ENCODE measurements at regions not wholly inside any gene's neighbourhood (a gene's known extent, or its start where the extent isn't known, plus 50 kb on each side); places are given as distances from the start of the nearest gene placed in this dataset.

DNA sequence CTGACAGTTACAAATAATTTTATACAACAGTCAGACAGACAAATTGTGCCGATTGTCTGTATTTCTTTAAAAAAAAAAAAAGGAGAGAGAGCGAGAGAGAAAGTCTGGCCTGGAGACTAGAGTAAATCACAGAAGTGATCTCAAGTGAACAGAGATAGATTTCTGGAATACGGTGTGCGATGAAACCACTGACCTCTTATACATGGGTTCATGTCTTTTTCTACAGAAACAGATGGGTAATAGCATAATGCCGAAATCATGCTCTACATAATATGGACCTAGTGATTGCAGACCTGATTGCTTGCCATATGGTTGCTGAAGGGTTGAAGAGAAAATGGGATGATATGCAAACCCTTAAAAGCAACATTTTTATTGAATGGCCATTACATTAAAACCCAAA is 403.3 kb upstream of the FANCL start:
- TF ChIP-seq, protein P1, sequence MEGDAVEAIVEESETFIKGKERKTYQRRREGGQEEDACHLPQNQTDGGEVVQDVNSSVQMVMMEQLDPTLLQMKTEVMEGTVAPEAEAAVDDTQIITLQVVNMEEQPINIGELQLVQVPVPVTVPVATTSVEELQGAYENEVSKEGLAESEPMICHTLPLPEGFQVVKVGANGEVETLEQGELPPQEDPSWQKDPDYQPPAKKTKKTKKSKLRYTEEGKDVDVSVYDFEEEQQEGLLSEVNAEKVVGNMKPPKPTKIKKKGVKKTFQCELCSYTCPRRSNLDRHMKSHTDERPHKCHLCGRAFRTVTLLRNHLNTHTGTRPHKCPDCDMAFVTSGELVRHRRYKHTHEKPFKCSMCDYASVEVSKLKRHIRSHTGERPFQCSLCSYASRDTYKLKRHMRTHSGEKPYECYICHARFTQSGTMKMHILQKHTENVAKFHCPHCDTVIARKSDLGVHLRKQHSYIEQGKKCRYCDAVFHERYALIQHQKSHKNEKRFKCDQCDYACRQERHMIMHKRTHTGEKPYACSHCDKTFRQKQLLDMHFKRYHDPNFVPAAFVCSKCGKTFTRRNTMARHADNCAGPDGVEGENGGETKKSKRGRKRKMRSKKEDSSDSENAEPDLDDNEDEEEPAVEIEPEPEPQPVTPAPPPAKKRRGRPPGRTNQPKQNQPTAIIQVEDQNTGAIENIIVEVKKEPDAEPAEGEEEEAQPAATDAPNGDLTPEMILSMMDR (IDR thresholded peaks at IDR 0.05): no peak
- no peak for TF ChIP-seq POLR2A (IDR thresholded peaks at IDR 0.05)
